Superior temporal gyrus (tissue), 1 donor: ENCODE measurements at regions not wholly inside any gene's neighbourhood (a gene's known extent, or its start where the extent isn't known, plus 50 kb on each side); places are given as distances from the start of the nearest gene placed in this dataset.
A peak's percentile ranks its signal among the peaks of the same experiment; 100 is the strongest.
"Not testable (repeated sequence)": the region's sequence is repeated elsewhere in the genome, so short reads cannot be mapped to it uniquely, and the experiment has no call there.

ENCODE experiments used
- DNase-seq: peaks from one replicate; pipeline ENCODE4 v3.0.0-alpha.2; 2016; ENCODE audit errors: extremely low spot score

DNA sequence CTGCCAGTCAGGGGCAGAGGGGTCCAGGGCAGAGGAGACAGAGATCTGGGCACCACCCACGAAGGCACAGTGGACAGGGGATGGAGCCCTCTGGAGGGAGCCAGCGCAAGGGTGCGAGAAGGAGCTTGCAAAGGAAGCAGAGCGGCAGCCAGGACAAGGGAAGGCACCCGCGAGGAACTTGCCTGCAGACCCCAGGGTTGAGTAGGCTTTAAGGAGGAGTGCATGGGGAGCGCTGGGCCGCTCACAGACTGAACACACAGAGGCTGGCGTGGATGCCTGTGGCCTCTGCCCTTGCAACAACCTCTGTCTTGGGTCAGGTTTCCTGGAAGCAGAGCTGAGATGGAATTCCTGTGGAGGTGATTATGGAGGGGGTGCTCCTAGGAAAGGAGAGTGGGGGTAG lies 374.4 kb downstream of the CNTNAP3B start:
- DNase-seq, result not testable (repeated sequence)

DNA sequence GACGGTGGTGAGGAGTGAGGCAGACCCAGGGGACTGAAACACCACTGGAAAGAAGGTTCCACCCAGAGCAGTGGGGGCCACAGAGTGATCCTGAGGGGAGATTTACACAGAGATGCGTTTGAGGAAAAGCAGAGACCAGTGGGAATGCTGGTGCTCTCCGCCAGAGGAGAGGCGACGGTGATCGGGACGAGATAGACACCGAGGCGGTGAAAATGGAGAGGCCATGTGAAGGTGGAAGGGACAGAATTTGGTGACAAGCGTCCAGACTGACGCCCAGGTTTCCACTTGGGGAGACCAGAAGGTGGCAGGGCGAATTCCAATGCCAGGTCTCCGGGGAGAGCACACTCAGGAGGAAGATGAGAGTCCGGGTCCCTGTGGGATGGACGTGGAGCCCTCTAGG lies 374.8 kb downstream of the CNTNAP3B start:
- DNase-seq, result not testable (repeated sequence)

DNA sequence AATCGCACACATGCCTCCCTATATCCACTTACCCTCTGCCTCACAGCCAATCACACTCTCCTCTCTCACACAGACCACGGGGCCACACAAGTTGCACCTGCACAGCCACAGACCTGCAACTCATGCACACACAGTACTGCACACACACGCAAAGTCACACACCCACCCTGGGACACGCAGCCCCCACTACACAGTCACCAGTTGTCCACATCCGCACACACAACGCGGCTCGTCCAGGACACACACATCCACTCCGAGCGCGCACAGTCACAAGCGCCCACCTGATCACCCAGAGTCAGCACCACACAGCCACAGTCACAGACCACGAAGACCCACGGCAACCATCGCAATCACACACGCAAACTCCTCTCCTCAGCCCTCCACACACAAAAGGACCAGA lies 387.3 kb downstream of the CNTNAP3B start:
- DNase-seq, result not testable (repeated sequence)

DNA sequence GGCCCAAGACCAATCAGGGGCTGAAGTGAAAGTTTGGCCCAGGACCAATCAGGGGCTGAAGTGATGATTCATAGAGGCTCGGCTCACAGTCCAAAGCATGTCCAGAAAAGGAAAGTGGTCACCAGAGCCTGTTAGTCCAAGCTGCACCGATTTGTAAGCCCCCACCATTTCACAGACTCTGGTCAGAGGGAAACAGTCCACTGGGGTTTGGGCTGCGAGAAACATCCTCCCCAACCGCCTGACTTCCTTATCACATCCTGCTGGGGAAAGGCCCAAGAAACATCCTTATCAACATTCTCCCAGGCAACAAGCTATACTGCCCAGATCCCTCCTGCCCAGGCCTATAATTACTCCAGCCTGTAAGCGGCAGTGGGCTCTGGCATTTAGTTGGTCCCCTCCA lies 388.1 kb downstream of the CNTNAP3B start:
- DNase-seq, result not testable (repeated sequence)

DNA sequence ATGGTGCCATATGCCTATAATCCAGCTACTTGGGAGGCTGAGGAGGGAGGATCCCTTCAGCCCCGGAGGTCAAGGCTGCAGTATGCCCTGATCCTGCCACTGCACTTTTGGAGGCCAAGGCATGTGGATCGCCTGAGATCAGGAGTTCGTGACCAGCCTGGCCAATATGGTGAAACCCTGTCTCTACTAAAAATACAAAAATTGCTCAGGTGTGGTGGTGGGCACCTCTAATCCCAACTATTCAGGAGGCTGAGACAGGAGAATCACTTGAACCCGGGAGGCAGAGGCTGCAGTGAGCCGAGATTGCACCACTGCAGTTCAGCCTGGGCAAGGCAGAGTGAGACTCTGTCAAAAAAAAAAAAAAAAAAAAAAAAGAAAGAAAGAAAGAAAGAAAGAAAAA lies 390.5 kb downstream of the CNTNAP3B start:
- not testable (repeated sequence) for DNase-seq

DNA sequence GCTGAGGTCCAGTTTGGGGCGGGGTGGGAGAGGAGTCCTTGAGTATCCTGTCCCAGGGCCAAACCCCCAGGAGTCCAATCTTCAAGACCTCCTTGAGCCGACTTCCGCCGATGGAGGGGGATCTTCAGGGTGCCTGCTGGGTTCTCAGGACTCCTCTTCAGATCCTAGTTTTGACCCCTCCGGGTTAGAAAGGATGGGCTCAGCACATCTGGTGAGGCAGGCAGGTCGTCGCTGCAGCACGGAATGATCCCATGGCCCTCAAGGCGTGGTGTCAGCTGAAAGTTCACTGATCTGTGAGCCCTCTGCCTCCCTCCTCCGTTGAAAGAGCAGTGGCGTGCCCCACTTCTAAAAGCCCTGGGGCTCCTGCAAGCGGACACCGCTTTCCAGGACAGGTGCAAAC lies 430.0 kb downstream of the CNTNAP3B start:
- not testable (repeated sequence) for DNase-seq

DNA sequence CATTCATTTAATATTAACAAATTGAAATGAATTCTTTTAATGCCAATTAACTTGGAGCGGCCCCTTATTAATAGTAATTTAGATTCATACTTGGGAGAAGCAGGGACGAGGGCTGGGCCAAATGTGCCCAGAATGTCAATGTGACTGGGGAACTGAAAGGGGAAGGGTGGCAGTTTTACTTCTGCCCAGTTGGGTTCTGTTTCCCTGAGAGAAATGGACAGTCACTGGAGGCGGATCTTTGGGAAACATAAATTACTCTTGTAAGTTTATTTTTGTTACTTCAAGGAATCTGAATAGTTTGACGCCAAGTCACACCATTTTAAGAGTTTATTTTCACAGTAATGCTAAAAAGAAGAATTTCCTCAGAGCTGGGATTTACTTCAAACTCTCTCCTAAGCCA lies 432.1 kb downstream of the CNTNAP3B start:
- DNase-seq, result peak; percentile 1

DNA sequence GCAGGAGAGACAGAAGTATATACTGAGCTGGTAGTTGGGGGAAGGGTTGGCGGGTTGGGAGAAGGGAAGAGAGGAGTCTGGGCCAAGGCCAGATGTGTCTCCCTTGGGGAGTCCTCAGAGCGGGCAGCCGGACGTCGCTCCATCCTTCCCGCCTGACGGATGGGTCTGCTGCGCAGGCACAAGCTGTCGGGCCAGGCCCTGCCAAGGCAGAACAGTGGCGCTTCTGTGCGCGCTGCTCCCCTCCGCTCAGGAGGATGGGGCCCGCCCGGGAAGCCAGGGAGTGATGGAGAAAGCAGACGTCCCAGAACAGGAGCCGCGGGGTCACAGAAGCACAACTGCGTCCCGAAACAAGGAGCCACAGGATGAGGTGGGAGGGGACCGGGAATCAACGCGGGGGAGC lies 449.9 kb downstream of the CNTNAP3B start:
- DNase-seq, result not testable (repeated sequence)

DNA sequence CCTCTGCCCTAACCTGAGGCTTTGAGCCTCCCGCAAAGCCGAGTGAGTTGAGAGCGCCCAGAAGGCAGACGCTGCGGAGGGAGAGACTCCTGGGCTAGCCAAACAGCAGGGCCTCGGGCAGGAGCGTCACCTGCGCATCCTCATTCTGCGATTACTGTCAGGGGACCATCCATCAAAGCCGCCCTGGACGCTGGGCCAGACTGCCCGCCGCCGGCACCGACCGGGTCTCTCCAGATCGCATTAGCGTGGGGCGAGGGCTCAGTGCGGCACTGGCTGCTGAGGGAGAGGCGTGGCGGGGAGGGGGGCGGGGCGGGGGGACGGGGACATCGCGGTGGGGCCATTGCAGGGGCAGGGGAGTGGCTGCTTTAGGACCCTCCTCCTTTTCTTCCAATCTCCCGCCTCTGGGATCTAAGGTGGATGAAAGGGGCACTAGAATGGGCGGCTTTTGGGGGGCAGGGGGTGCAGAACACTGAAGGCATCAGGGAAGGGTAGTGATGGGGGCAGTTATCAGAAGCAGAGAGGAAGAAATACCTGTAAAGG lies 465.7 kb downstream of the CNTNAP3B start:
- not testable (repeated sequence) for DNase-seq

DNA sequence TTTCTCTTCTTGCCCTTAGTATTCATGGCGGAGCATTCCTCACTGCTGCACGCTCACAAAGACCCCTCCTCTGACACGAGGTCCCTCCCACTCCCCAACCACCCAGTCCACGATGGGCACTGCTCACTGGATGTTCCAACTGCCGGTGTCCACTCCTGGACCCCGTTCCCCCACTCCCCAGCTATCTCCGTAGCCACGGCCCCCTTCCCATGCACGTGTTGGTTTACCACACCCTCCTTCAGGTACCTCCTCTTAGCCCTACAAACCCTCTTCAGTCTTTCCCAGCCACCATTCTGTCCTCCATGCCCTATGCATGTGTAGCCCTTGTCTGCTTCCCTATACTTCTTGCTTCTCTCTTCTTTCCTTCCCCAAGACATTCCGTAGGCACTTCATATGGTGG lies 469.6 kb upstream of the ZNG1F start:
- DNase-seq, result not testable (repeated sequence)

DNA sequence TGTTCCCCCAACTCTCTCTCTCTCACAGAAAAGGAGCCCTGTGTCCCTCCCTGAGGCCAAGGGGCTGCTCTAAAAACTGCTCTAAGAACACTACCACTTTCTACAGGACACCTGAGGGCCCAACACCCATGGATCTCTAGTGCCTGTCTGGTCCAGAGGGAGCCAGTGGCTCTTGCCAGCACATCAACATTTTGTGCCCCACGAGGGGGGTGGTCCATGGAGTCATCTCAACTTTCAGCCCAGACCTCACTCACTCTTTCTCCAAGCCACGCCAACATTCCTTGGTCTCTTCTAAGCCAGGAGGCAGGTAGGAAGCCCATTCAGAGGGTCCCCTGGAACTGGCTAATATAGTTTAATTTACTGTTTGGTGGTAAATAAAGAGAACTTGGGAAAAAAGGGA lies 469.0 kb upstream of the ZNG1F start:
- DNase-seq, result not testable (repeated sequence)

DNA sequence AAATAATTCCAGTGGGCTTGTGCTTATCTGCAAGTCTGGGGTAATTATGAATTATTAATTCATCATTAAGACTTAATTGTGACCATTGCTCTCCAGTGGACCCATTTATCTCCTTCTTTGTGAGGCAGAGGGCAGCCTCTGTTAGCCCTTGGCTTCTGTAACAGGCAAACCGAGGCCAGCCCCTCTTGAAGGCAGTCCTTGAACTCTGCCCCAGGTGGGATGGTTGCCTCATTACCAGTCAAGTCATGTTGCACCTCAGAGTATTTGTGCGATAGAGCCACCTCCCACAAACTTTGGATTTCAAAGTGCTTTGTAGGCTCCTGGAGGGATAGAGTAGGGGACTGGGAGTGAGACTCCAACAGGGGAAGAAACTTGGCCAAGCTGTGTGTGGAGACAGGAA lies 468.0 kb upstream of the ZNG1F start:
- DNase-seq, result not testable (repeated sequence)

DNA sequence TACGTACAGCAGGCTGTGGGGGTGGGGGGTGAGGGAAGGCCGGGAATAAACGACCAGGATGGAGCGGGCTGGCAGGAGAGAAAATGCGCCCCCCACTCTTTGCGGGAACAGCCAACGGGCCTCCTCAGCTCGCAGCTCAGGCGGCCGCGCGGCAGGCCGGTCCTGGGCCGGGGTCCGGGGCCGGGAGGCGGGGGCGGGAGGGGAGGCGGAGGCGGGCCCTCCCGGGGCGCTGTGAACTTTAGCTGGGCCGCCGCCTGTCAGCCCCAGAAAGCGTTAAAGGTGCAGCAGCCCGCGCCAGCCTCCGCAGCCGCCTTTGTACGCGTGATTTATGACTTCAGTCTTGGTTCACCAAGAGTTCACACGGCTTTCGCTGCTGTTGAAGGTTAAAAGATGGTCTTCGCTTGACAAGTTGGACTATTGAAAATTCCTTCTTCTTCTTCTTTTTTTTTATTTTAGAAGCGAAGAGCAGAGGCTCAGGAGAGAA lies 466.0 kb upstream of the ZNG1F start:
- DNase-seq, result not testable (repeated sequence)

DNA sequence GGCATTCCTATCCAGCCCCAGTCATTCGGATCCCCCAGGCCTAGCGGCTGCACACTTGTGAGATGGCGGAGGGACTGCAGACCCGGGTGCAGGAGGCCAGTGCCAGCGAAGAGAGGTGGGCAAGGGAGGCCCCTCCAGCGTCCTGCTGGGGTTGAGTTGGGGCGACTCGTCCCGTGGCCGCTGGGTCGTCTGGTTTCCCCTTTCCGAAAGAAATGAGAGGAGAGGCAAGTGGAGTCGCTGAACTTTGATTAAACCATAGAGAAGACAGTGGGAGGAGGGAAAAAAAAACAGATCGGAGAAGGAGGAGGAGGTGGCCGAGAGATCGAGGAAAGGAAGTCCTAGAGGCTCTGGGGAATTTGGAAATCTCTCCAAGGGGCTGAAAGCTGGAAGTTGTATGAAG lies 465.2 kb upstream of the ZNG1F start:
- DNase-seq, result not testable (repeated sequence)

DNA sequence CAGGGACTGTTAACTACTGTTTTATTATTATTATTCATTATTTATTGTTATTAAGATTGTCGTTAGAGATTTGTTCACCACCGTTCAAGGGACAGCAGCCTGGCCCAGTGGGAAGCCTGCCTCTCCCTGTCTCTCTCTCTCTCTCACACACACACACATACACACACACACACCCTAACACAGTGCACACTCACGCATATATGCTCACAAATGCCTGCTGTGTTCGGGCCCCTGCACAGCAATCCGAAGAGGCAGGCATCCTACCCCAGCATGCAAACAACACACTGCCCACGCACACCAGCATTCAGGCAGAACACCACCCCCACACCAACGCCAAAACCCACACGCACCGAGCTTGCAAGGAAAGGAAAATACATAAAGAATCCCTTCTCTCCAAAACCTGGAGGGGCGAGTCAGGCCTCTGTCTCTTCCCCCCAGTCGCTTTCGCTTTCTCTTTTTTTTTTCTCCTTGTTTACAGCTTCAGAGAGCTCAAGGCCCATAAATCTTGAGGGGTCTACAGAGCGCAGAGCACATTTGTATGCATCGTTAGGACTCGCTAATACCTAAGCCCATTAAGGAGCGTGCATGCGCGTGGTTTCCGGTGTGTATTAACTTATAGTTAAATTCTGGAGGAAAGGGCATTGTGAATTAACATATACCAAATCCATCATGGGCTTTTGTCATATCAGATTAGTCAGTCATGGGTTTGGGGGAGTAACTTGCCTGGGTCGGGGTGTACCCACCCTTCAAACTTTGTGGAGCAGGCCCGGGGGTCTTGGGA lies 464.6 kb upstream of the ZNG1F start:
- DNase-seq, result not testable (repeated sequence)

DNA sequence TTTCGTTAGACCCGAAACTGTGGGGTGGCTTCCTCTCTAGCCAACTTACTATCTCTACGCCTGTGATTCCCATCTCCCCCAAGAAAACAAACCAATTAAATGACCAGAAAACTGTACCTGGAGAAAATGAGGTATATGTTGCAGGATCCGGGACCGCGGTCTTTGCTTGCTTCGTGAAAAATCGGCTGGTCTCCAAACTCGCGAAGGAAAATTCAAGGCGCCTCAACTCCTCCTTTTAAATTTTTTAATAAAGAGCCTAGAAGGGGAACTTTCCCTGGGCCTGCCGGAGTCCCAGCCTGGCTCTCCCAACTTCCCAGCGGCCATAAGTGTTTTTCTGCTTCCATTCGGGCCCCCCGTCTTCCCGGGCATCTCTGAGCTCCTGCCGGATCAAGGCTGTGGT lies 463.7 kb upstream of the ZNG1F start:
- not testable (repeated sequence) for DNase-seq

DNA sequence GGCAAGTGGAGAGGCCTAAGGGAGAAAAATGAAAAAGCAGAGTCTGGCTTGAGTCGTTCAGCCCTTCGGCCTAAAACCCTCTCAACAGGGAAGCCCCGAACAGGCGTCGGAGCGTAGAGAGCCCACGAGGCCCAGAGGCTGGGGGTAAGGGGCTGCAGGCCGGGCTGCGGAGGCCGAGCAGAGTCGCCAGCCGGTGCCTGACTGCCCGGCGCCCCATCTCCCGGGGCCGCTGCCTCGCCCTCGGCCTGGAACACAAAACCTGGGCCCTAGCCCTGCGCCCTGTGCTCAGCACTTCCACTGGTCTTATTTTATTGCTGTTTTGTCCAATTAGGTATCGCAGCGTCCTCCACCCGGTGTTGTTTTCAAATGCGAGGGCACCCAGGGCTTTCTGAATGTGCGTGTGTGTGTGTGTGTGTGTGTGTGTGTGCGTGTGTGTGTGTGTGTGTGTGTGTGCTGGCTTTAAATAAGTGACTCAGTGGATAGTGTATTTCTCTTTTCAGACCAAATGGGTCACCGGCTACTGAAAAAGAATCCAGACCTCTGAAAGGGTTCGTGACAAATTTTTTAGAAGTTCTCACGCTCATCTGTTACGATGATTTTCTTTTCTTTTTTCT lies 463.1 kb upstream of the ZNG1F start:
- not testable (repeated sequence) for DNase-seq

DNA sequence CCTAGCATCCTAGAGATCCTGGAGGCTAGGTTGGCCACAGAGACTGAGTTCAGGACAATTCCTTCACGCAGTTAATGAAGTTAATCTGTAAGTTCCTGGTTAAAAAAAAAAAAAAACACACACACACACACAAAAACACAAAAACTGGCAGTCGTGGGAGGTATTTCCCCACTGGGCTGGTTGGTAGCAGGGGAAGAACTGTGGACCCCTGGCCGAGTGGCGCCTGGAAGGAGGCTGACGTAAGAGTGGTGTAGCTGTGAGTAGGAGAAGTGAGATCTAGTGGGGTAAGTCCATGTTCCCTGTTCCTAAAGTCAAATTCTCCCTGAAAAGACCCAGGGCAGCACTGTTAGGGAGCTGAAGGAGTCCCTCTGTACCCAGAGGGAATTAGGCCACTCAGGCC lies 461.0 kb upstream of the ZNG1F start:
- not testable (repeated sequence) for DNase-seq

DNA sequence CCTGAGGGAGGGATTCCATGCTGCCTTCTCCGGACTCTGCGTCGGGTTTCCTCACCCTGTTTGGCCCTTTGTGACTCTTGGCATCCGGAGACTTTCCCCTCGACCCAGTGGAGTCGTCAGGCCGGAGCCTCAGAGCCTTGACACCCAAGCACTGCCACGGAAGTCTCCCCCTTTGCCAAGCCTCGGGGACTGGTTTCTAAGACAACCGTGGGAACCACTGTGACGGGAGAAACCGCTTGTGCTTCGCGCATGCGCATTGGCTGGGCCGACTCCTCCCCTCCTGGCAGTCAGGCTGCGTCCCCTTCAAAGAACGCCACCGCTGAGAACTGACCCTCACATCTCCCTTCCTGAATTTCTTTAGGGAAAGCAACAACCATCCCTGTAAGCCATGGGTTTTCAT lies 459.4 kb upstream of the ZNG1F start:
- not testable (repeated sequence) for DNase-seq

DNA sequence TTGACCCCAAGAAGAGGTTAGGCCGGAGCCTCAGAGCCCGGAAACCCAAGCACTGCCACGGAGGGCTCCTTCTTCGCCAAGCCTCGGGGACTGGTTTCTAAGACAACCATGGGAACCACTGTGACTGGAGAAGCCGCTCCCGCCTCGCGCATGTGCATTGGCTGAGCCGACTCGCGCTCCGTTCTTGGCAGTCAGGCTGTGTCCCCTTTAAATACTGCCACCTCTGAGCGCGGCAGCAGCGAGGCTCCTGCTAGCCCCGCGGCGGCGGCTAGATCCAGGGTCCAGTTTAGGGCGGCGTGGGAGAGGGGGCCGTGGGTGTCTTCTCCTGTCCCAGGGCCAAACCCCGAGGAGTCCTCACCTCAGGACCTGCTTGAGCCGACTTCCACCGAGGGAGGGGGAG lies 457.1 kb upstream of the ZNG1F start:
- not testable (repeated sequence) for DNase-seq

DNA sequence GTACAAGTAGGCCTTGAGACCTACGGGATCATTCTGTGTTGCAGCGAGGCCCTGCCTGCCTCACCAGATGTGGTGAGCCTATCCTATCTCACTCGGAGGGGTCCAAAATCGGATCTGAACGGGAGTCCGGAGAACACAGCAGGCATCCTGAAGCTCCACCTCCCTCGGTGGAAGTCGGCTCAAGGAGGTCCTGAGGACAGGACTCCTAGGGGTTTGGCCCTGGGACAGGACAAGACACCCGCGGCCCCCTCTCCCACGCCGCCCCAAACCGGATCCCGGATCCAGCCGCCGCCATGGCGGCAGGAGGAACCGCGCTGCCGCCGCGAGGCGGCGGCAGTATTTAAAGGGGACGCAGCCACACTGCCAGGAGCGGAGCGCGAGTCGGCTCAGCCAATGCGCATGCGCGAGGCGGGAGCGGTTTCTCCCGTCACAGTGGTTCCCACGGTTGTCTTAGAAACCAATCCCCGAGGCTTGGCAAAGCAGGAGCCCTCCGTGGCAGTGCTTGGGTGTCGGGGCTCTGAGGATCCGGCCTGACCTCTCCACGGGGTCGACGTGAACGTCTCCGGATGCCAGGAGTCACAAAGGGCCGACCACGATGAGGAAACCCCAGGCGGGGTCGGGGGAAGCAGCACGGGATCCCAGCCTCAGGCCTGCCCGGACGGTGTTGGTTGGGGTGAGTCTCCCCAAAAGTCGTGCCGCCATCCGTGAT lies 454.6 kb upstream of the ZNG1F start:
- DNase-seq, result peak; percentile 40

DNA sequence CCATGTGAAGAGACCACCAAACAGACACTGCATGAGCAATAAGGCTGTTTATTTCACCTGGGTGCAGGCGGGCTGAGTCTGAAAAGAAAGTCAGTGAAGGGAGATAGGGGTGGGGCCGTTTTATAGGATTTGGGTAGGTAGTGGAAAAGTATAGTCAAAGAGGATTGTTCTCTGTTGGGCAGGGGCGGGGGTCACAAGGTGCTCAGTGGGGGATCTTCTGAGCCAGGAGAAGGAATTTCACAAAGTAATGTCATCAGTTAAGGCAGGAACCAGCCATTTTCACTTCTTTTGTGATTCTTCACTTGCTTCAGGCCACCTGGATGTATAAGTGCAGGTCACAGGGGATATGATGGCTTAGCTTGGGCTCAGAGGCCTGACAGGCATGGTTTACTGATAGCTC lies 444.6 kb upstream of the ZNG1F start:
- not testable (repeated sequence) for DNase-seq
